NK-92 treated with Interleukin-12 subunit alpha and Interleukin-12 subunit beta, amount 100 ng/mL, for 24 hours (cell line): ENCODE measurements at regions not wholly inside any gene's neighbourhood (a gene's known extent, or its start where the extent isn't known, plus 50 kb on each side); places are given as distances from the start of the nearest gene placed in this dataset.

Experiments
- DNase-seq: peaks from one replicate; lab custom pipeline; 2025; lab: John Stamatoyannopoulos, UW

- DNase-seq: no peak
These were observed 293.4 kb upstream of the CHST9 start for GRCh38 chr18:27478459-27478858.

- no peak for DNase-seq
These were observed 288.2 kb upstream of the CHST9 start for GRCh38 chr18:27473318-27473717.

GRCh38 chr18:27467073-27467472, 282.0 kb upstream of the CHST9 start:
- DNase-seq: no peak

- no peak for DNase-seq
These were observed 276.8 kb upstream of the CHST9 start for GRCh38 chr18:27461957-27462356.

GRCh38 chr18:27449104-27449503, 264.0 kb upstream of the CHST9 start:
- no peak for DNase-seq

GRCh38 chr18:27447930-27448329, 262.8 kb upstream of the CHST9 start:
- DNase-seq: no peak

- DNase-seq: no peak
These were observed 262.4 kb upstream of the CHST9 start for GRCh38 chr18:27447451-27447881.

- no peak for DNase-seq
These were observed 245.5 kb upstream of the CHST9 start for GRCh38 chr18:27430595-27430994.

- no peak for DNase-seq
These were observed 243.8 kb upstream of the CHST9 start for GRCh38 chr18:27428716-27429475.

- DNase-seq: no peak
These were observed 243.0 kb upstream of the CHST9 start for GRCh38 chr18:27428120-27428519.

- no peak for DNase-seq
These were observed 238.5 kb upstream of the CHST9 start for GRCh38 chr18:27423581-27423980.

GRCh38 chr18:27419646-27420045, 234.5 kb upstream of the CHST9 start:
- DNase-seq: no peak

- no peak for DNase-seq
These were observed 230.4 kb upstream of the CHST9 start for GRCh38 chr18:27415495-27415894.

GRCh38 chr18:27414682-27415081, 229.6 kb upstream of the CHST9 start:
- DNase-seq: no peak

- DNase-seq: no peak
These were observed 228.6 kb upstream of the CHST9 start for GRCh38 chr18:27413495-27414401.

- no peak for DNase-seq
These were observed 227.4 kb upstream of the CHST9 start for GRCh38 chr18:27412556-27412955.

GRCh38 chr18:27411911-27412310, 226.8 kb upstream of the CHST9 start:
- no peak for DNase-seq

GRCh38 chr18:27411013-27411412, 225.9 kb upstream of the CHST9 start:
- no peak for DNase-seq

- no peak for DNase-seq
These were observed 219.7 kb upstream of the CHST9 start for GRCh38 chr18:27404855-27405254.

- DNase-seq: no peak
These were observed 214.9 kb upstream of the CHST9 start for GRCh38 chr18:27400001-27400400.

- DNase-seq: no peak
These were observed 210.6 kb upstream of the CHST9 start for GRCh38 chr18:27395752-27396151.

GRCh38 chr18:27394687-27395086, 209.6 kb upstream of the CHST9 start:
- DNase-seq: no peak

- DNase-seq: no peak
These were observed 197.6 kb upstream of the CHST9 start for GRCh38 chr18:27382567-27383216.
